Left ventricle myocardium inferior (tissue), 1 donor: ENCODE measurements at regions not wholly inside any gene's neighbourhood (a gene's known extent, or its start where the extent isn't known, plus 50 kb on each side); places are given as distances from the start of the nearest gene placed in this dataset.

Experiments
- DNase-seq: peaks from one replicate; pipeline ENCODE4 v3.0.0-alpha.2; 2020
- H3K27ac ChIP-seq: fragments of 200-600 bp; replicated peaks from 2 replicates; pipeline ENCODE4 v1.8.0; 2021
- H3K27me3 ChIP-seq: fragments of 200-600 bp; 2 replicates; pipeline ENCODE4 v1.8.0; 2021; ENCODE audit warnings: low read depth
- H3K36me3 ChIP-seq: fragments of 200-600 bp; 2 replicates; pipeline ENCODE4 v1.8.0; 2021
- H3K4me1 ChIP-seq: fragments of 200-600 bp; 2 replicates; pipeline ENCODE4 v1.8.0; 2021
- H3K4me3 ChIP-seq: fragments of 200-600 bp; 2 replicates; pipeline ENCODE4 v1.8.0; 2021; ENCODE audit warnings: mild to moderate bottlenecking, moderate library complexity
- H3K9me3 ChIP-seq: fragments of 200-600 bp; replicated peaks from 2 replicates; pipeline ENCODE4 v1.8.0; 2021
- intact Hi-C: fragments of 100-400 bp; cut with micrococcal nuclease; formaldehyde crosslinking; loops from one replicate; pipeline ENCODE4 v1.11.0; 2022
- TF ChIP-seq, protein P1 (sequence below): fragments of 200-600 bp; IDR thresholded peaks from 2 replicates; pipeline ENCODE4 v1.8.0; 2021; ENCODE audit warnings: antibody characterized with exemption, mild to moderate bottlenecking, borderline replicate concordance
- donor health status: DM: no; HTN: yes; CAD: no; lungs with severe emphysema.

DNA sequence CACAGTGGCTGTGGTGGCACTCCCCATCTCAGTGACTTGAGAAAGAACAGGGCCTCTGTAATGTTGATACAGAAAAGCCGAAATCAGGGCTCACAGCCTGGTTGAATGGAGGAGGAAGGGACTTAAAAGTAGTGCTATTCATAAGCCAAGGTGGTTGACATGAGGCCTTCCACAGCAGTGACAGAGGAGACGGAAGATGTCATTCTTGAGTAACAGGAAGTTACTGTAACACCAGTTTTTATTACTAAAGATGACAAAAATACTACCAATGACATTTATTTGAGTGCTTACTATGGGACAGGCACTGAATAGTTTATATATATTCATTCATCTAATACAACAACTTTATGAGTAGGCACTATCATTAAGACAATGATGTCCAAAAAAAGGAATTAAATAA, 52.8 kb upstream of the GNG12 start:
- no peaks in the 10 kb centered on the region for H3K9me3 ChIP-seq
- TF ChIP-seq, protein P1, sequence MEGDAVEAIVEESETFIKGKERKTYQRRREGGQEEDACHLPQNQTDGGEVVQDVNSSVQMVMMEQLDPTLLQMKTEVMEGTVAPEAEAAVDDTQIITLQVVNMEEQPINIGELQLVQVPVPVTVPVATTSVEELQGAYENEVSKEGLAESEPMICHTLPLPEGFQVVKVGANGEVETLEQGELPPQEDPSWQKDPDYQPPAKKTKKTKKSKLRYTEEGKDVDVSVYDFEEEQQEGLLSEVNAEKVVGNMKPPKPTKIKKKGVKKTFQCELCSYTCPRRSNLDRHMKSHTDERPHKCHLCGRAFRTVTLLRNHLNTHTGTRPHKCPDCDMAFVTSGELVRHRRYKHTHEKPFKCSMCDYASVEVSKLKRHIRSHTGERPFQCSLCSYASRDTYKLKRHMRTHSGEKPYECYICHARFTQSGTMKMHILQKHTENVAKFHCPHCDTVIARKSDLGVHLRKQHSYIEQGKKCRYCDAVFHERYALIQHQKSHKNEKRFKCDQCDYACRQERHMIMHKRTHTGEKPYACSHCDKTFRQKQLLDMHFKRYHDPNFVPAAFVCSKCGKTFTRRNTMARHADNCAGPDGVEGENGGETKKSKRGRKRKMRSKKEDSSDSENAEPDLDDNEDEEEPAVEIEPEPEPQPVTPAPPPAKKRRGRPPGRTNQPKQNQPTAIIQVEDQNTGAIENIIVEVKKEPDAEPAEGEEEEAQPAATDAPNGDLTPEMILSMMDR, result no peak
- no peak for DNase-seq
- no peaks in the 10 kb centered on the region for H3K36me3 ChIP-seq
- H3K27ac ChIP-seq, result no peak overlapping the region
- H3K4me3 ChIP-seq, result no peak overlapping the region
- H3K27me3 ChIP-seq, result no peaks in the 10 kb centered on the region
- H3K4me1 ChIP-seq, result no peaks in the 10 kb centered on the region
- intact Hi-C loops, result no loop called here

DNA sequence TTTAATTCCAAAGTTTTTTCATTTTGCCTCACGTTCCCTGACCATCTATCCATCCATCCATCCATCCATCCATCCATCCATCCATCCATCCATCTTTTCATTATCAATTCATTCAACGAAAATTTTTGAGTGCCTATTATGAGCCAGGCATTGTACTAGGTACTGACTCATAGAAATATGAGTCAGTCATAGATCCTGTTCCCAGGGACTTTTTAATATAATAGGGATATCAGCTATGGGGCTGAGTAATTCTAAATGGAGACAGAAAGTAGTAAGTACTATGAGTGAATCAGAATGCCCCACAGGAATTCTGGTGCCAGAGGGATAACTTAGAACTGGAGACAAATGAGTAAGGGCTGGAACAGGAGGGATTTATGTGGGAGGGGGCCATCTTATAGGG, 49.8 kb upstream of the GNG12 start:
- TF ChIP-seq, protein P1, result no peak
- no peak overlapping the region for H3K27ac ChIP-seq

More for the DNA sequence above, 49.8 kb upstream of the GNG12 start:
- no peaks in the 10 kb centered on the region for H3K36me3 ChIP-seq
- peaks cover 12% of the 10 kb centered on the region for H3K4me1 ChIP-seq
- H3K9me3 ChIP-seq, result no peaks in the 10 kb centered on the region
- H3K27me3 ChIP-seq, result no peaks in the 10 kb centered on the region
- no peak for DNase-seq
- intact Hi-C loops, result no loop called here
- no peak overlapping the region for H3K4me3 ChIP-seq
